ENCODE measurements at regions not wholly inside any gene's neighbourhood (a gene's known extent, or its start where the extent isn't known, plus 50 kb on each side); places are given as distances from the start of the nearest gene placed in this dataset.

DNA sequence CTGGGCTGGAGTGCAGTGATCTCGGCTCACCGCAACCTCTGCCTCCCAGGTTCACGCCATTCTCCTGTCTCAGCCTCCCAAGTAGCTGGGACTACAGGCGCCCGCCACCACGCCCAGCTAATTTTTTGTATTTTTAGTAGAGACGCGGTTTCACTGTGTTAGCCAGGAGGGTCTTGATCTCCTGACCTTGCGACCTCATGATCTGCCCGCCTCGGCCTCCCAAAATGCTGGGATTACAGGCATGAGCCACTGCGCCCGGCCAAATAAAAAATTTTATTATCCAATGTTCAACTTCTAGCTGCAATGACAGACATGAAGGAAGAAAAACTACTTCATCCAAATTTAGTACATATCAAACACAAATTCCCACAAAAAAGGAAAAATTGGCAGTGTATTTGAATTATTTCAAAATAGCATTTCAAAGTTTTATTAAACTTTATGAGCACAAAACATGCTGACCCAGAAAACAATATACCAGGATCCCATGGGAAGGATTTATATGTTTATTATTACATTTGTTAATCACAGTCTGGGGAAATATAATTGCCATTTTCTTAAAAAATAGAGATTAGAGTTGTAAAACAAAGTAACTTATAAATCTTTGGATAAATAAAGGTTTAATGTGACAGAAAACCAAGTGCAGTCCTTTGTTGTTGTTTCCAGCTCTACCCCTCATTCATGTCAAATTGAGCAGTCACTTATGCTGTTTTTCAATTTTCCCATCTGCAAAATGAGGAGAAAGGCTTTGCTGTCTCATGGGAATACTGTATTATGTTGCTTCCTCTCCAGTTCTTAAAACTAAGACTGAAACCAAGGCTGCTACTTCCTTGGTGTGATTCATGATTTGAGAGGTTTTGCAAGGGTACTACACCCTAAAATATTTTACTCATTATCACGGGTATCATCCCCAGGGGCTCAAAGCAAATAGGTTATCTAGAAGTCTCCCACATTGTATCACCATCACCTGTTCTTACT lies 155.2 kb upstream of the AVPR1A start:
- TF ChIP-seq EP300 (IDR thresholded peaks at IDR 0.05; ENCODE audit: borderline replicate concordance) = no peak
- no peak for TF ChIP-seq TAF1 (IDR thresholded peaks at IDR 0.05; ENCODE audit: low read depth)
- no peak for TF ChIP-seq EGR1 (IDR thresholded peaks at IDR 0.05)

DNA sequence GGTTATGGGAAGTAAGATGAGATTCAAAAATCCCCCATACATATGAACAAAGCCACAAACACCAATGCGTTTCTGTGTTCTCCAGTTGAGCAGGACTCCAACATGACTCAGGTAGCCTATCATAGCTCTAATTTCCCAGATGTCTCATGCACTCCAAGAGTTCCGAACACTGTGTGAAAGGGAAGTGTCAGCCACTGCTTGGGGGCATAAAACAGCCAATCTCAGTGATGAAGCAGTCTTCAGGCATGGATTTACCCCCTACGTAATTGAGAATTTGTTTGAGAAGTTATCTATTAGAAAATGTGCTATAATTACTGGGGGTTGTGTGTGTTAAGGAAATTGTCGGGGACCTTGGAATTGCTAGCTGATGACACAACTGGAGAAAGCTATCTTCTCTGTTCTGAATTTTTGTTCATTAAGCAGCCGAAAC lies 153.9 kb upstream of the AVPR1A start:
- no peak for TF ChIP-seq CREB1 (IDR thresholded peaks at IDR 0.05; ENCODE audit: low read depth)
- no peak for TF ChIP-seq RAD21 (IDR thresholded peaks at IDR 0.05; ENCODE audit: low read depth)
- TF ChIP-seq EGR1 (IDR thresholded peaks at IDR 0.05) = no peak
- no peak for TF ChIP-seq TEAD4 (IDR thresholded peaks at IDR 0.05)
- TF ChIP-seq, protein P1, sequence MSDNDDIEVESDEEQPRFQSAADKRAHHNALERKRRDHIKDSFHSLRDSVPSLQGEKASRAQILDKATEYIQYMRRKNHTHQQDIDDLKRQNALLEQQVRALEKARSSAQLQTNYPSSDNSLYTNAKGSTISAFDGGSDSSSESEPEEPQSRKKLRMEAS (IDR thresholded peaks at IDR 0.05) = no peak
- no peak for TF ChIP-seq CEBPB (IDR thresholded peaks at IDR 0.05)
- TF ChIP-seq, protein P2, sequence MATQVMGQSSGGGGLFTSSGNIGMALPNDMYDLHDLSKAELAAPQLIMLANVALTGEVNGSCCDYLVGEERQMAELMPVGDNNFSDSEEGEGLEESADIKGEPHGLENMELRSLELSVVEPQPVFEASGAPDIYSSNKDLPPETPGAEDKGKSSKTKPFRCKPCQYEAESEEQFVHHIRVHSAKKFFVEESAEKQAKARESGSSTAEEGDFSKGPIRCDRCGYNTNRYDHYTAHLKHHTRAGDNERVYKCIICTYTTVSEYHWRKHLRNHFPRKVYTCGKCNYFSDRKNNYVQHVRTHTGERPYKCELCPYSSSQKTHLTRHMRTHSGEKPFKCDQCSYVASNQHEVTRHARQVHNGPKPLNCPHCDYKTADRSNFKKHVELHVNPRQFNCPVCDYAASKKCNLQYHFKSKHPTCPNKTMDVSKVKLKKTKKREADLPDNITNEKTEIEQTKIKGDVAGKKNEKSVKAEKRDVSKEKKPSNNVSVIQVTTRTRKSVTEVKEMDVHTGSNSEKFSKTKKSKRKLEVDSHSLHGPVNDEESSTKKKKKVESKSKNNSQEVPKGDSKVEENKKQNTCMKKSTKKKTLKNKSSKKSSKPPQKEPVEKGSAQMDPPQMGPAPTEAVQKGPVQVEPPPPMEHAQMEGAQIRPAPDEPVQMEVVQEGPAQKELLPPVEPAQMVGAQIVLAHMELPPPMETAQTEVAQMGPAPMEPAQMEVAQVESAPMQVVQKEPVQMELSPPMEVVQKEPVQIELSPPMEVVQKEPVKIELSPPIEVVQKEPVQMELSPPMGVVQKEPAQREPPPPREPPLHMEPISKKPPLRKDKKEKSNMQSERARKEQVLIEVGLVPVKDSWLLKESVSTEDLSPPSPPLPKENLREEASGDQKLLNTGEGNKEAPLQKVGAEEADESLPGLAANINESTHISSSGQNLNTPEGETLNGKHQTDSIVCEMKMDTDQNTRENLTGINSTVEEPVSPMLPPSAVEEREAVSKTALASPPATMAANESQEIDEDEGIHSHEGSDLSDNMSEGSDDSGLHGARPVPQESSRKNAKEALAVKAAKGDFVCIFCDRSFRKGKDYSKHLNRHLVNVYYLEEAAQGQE (IDR thresholded peaks at IDR 0.05; ENCODE audit: low read depth) = no peak
- no peak for TF ChIP-seq TCF12 (IDR thresholded peaks at IDR 0.05; ENCODE audit: low read depth)
- TF ChIP-seq FOXM1 (IDR thresholded peaks at IDR 0.05; ENCODE audit: borderline replicate concordance, low read depth) = no peak
- no peak for TF ChIP-seq TAF1 (IDR thresholded peaks at IDR 0.05; ENCODE audit: low read depth)
- TF ChIP-seq ZBTB7A (IDR thresholded peaks at IDR 0.05; ENCODE audit: low read depth) = no peak
- TF ChIP-seq YY1 (IDR thresholded peaks at IDR 0.05; ENCODE audit: low read depth) = no peak
- no peak for TF ChIP-seq USF1 (IDR thresholded peaks at IDR 0.05)
- TF ChIP-seq EP300 (IDR thresholded peaks at IDR 0.05; ENCODE audit: borderline replicate concordance) = no peak
- no peak for TF ChIP-seq NFIC (IDR thresholded peaks at IDR 0.05)

- TF ChIP-seq EP300 (IDR thresholded peaks at IDR 0.05; ENCODE audit: borderline replicate concordance) = no peak
These were observed 152.0 kb upstream of the AVPR1A start for GRCh38 chr12:63302941-63303536.

- no peak for TF ChIP-seq TEAD4 (IDR thresholded peaks at IDR 0.05)
- no peak for TF ChIP-seq YY1 (IDR thresholded peaks at IDR 0.05; ENCODE audit: low read depth)
- TF ChIP-seq, protein P1 (IDR thresholded peaks at IDR 0.05) = no peak
These were observed 151.4 kb upstream of the AVPR1A start for GRCh38 chr12:63302269-63302940.

DNA sequence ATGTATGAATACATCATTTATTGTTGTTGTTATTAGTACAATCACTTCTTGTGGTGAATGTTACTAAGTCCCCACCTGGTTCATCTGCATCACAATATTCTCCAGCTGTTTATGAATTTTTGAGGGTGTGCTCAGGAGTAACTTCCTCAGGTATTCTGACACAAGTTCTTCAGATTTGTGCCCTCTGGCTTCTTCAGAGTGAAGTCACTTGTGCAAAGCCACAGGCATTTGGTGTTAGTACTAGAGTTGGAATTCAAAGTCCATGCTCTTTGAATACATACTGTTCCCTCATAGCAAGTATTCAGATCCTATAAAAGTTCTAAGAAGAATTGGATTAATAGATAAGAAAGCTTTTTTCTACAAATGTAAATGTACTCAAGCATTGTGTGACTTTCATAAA lies 150.3 kb upstream of the AVPR1A start:
- TF ChIP-seq CEBPB (IDR thresholded peaks at IDR 0.05) (no peak), EGR1 (IDR thresholded peaks at IDR 0.05) (no peak), FOXM1 (IDR thresholded peaks at IDR 0.05; ENCODE audit: borderline replicate concordance, low read depth) (no peak), TAF1 (IDR thresholded peaks at IDR 0.05; ENCODE audit: low read depth) (no peak), CREB1 (IDR thresholded peaks at IDR 0.05; ENCODE audit: low read depth) (no peak), YY1 (IDR thresholded peaks at IDR 0.05; ENCODE audit: low read depth) (no peak), USF1 (IDR thresholded peaks at IDR 0.05) (no peak), EP300 (IDR thresholded peaks at IDR 0.05; ENCODE audit: borderline replicate concordance) (no peak)
- TF ChIP-seq, protein P2 (IDR thresholded peaks at IDR 0.05; ENCODE audit: low read depth) = no peak
